Peyer's patch (tissue), 4 donors: ENCODE measurements at regions not wholly inside any gene's neighbourhood (a gene's known extent, or its start where the extent isn't known, plus 50 kb on each side); places are given as distances from the start of the nearest gene placed in this dataset.

Experiments
- DNase-seq, 3 donors: peaks; one replicate each; pipeline ENCODE4 v3.0.0-alpha.2; 2017 to 2019
- H3K27ac ChIP-seq, 4 donors: fragments of 200-600 bp; sonication (generic); one replicate each; pipeline ENCODE4 v1.5.1; 2016 to 2019
- H3K27me3 ChIP-seq, 2 donors: fragments of 200-600 bp; sonication (generic); one replicate each; pipeline ENCODE4 v1.5.1; 2019
- H3K36me3 ChIP-seq, 3 donors: fragments of 200-600 bp; sonication (generic); one replicate each; pipeline ENCODE4 v1.5.1; 2016 to 2019
- H3K4me1 ChIP-seq, 4 donors: fragments of 200-600 bp; sonication (generic); one replicate each; pipeline ENCODE4 v1.5.1; 2016 to 2019
- H3K4me3 ChIP-seq, 4 donors: fragments of 200-600 bp; sonication (generic); 1 replicate in 3 of 4; 2 replicates in 1 of 4; pipeline ENCODE4 v1.5.1; 2016 to 2019; ENCODE audit warnings: mild to moderate bottlenecking in 1 of 4
- H3K9me3 ChIP-seq, 4 donors: fragments of 200-600 bp; sonication (generic); one replicate each; pipeline ENCODE4 v1.5.1; 2016 to 2019; ENCODE audit warnings: mild to moderate bottlenecking in 1 of 4
- CTCF ChIP-seq, 6 experiments: fragments of 450-650 bp in 4 of 6; fragments of 200-600 bp in 2 of 6; sonication (generic) in 1 of 6; IDR thresholded peaks; one replicate each; pipeline ENCODE4 v1.5.1; 2017 to 2019; ENCODE audit warnings: antibody characterized with exemption in 6 of 6, mild to moderate bottlenecking in 3 of 6, moderate library complexity in 1 of 6
- POLR2A ChIP-seq, 2 donors: fragments of 450-650 bp; IDR thresholded peaks; one replicate each; pipeline ENCODE4 v1.5.1; 2017; ENCODE audit warnings: antibody characterized with exemption in 2 of 2, mild to moderate bottlenecking in 2 of 2, moderate library complexity in 2 of 2

GRCh38 chrX:10070714-10071436, 85.9 kb upstream of the CLCN4 start:
- no peaks in the 10 kb centered on the region for H3K27me3 ChIP-seq
- H3K36me3 ChIP-seq: no peaks in the 10 kb centered on the region
- TF ChIP-seq CTCF (IDR thresholded peaks at IDR 0.05) (no peak), POLR2A (IDR thresholded peaks at IDR 0.05) (no peak)
- no peaks in the 10 kb centered on the region for H3K9me3 ChIP-seq
- no peaks in the 10 kb centered on the region for H3K4me1 ChIP-seq
- H3K4me3 ChIP-seq: no peak overlapping the region
- H3K27ac ChIP-seq: no peak overlapping the region
- DNase-seq: no peak

DNA sequence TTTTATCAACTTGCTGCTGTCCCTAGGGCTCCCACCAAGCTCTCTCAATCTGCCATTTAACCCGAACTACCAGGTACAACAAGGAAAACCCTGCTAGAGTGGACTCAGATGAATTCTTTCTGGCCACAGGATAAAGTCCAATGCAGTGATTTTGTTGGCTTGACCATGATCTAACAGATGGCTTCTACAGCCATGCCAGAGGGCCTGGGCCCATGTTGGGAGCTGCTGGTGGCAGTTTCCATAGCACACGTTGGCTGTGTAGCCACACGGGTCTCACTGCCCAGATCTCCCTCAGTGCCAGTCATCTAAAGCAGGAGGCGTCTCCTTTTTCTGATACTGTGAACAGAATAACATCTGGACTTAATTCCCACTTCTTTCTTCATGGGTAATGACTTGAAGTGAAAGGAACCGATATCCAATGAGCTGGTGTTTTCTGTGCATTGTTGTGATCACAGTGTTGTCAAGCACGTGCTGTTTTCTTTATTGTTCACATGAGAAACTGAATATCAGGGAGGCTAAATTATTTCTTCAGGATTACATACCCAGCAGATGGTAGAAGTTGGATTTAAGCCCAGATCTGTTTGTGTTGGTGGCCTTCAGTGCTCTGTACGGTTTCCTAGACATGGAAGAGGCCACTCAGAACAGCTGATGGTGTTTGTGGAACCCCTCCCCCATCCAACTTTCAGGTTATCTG, 85.2 kb upstream of the CLCN4 start:
- H3K4me3 ChIP-seq: no peak overlapping the region
- no peak for DNase-seq
- H3K9me3 ChIP-seq: no peaks in the 10 kb centered on the region
- TF ChIP-seq CTCF (IDR thresholded peaks at IDR 0.05) (no peak), POLR2A (IDR thresholded peaks at IDR 0.05) (no peak)
- H3K4me1 ChIP-seq: no peaks in the 10 kb centered on the region
- no peaks in the 10 kb centered on the region for H3K36me3 ChIP-seq
- H3K27me3 ChIP-seq: no peaks in the 10 kb centered on the region
- no peak overlapping the region for H3K27ac ChIP-seq

DNA sequence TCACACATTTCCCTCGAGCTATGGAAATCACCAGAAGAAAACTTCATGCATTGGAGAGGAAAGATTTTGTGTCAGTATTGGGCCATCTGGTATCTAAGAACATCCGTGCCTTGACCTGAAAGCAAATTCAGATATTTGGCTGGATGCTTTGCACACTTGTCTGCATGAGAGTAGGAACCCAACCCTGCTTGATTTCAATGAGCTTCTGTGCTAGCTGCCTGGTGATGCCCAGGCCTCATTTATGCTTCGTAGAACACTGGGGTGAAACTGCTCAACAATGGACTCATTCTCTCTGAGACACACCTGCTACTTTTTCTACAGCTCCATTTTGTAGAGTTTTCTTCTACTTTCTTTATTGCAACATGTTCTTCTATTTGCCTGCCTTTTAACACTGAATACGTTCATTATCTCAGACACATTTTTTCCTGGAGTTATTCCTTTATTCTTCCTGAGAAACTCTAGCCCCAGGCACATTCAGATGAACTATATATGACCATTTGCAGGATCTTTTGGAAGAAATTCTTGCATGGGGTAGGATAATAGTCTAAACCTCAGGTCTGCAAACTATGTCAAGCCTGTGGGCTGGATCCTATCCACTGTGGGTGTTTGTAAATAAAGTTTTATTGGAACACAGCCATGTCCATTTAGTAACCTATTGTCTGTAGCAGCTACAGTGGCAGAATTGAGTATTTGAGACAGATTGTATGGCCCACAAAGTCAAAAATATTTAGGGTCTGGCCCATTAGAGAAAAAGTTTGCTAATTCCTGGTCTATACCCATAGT, 83.8 kb upstream of the CLCN4 start:
- Histone ChIP-seq H3K4me1 (no peaks in the 10 kb centered on the region), H3K27me3 (no peaks in the 10 kb centered on the region), H3K4me3 (no peak overlapping the region), H3K27ac (no peak overlapping the region), H3K9me3 (no peaks in the 10 kb centered on the region), H3K36me3 (no peaks in the 10 kb centered on the region)
- DNase-seq: no peak
- TF ChIP-seq CTCF (IDR thresholded peaks at IDR 0.05): no peak
- no peak for TF ChIP-seq POLR2A (IDR thresholded peaks at IDR 0.05)

DNA sequence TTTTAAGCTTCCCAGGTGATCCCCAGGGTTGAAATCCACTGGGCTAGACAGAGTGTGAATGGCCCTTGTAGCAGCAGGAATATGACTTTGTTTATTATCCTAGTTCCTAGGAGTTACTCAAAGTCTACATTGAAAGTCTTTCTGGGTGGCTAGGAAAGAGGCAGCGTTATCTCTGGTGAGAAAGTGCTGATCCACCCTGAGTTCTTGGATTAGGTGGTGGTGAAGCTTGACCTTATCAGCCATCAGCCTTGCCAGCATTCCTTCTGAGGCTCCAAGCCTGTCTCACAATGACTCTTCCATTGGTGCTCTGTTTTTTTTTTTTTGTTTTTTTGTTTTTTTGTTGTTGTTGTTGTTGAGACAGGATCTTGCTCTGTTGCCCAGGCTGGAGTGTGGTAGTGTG, 83.1 kb upstream of the CLCN4 start:
- Histone ChIP-seq H3K36me3 (no peaks in the 10 kb centered on the region), H3K9me3 (no peaks in the 10 kb centered on the region), H3K27me3 (no peaks in the 10 kb centered on the region), H3K27ac (no peak overlapping the region), H3K4me3 (no peak overlapping the region), H3K4me1 (no peaks in the 10 kb centered on the region)
- no peak for TF ChIP-seq CTCF (IDR thresholded peaks at IDR 0.05)
- no peak for TF ChIP-seq POLR2A (IDR thresholded peaks at IDR 0.05)
- DNase-seq: no peak

- Histone ChIP-seq H3K27ac (no peak overlapping the region), H3K36me3 (no peaks in the 10 kb centered on the region), H3K4me3 (no peak overlapping the region), H3K9me3 (no peaks in the 10 kb centered on the region), H3K4me1 (no peaks in the 10 kb centered on the region), H3K27me3 (no peaks in the 10 kb centered on the region)
- TF ChIP-seq CTCF (IDR thresholded peaks at IDR 0.05): no peak
- TF ChIP-seq POLR2A (IDR thresholded peaks at IDR 0.05): no peak
- DNase-seq: no peak
Measured at GRCh38 chrX:10074241-10074941, 82.4 kb upstream of the CLCN4 start.
